ENCODE measurements at regions not wholly inside any gene's neighbourhood (a gene's known extent, or its start where the extent isn't known, plus 50 kb on each side); places are given as distances from the start of the nearest gene placed in this dataset.

- intact Hi-C loops (cut with micrococcal nuclease; ENCODE audit: unreplicated experiment) = no loop called here
- H2AFZ ChIP-seq (ENCODE audit: low read length) = no peak overlapping the region
- no peaks in the 10 kb centered on the region for H3K9me2 ChIP-seq (ENCODE audit: insufficient read depth, low read length)
- DNase-seq (ENCODE audit: low spot score) = no peak
- no peaks in the 10 kb centered on the region for H3K9me3 ChIP-seq (ENCODE audit: low read length)
- BruUV-seq (replicated peaks) = no TSS peak
- CTCF ChIA-PET (ENCODE audit: unreplicated experiment) = no interaction called here
- TF ChIP-seq EZH2phosphoT487 (IDR thresholded peaks at IDR 0.05; ENCODE audit: borderline replicate concordance, low read depth, low read length) = no peak
- no peak for TF ChIP-seq CTCF (conservative IDR thresholded peaks at IDR 0.05; ENCODE audit: low read length)
- no peak overlapping the region for H3K4me2 ChIP-seq (ENCODE audit: low read length)
- H3K79me2 ChIP-seq (ENCODE audit: insufficient read depth, low read depth, low read length) = no peaks in the 10 kb centered on the region
- POLR2A ChIA-PET = interaction anchor here (0.7 kb wide), 1 partner anchor 100 kb away, joined by 3 read pairs; no protein-coding TSS in a partner anchor
- H3K36me3 ChIP-seq (ENCODE audit: insufficient read depth, low read length) = no peaks in the 10 kb centered on the region
- H3K4me3 ChIP-seq (ENCODE audit: low read depth, low read length, poor library complexity, severe bottlenecking) = no peak overlapping the region
- H3K4me1 ChIP-seq (ENCODE audit: insufficient read depth, low read length, poor library complexity, severe bottlenecking) = no peaks in the 10 kb centered on the region
- no peak overlapping the region for H3K27ac ChIP-seq (ENCODE audit: low read depth, low read length, poor library complexity, severe bottlenecking)
- no peaks in the 10 kb centered on the region for H4K20me1 ChIP-seq (ENCODE audit: insufficient read depth, low read length)
These were observed 541.1 kb downstream of the NR2F1-AS1 start for GRCh38 chr5:93039888-93040287.

DNA sequence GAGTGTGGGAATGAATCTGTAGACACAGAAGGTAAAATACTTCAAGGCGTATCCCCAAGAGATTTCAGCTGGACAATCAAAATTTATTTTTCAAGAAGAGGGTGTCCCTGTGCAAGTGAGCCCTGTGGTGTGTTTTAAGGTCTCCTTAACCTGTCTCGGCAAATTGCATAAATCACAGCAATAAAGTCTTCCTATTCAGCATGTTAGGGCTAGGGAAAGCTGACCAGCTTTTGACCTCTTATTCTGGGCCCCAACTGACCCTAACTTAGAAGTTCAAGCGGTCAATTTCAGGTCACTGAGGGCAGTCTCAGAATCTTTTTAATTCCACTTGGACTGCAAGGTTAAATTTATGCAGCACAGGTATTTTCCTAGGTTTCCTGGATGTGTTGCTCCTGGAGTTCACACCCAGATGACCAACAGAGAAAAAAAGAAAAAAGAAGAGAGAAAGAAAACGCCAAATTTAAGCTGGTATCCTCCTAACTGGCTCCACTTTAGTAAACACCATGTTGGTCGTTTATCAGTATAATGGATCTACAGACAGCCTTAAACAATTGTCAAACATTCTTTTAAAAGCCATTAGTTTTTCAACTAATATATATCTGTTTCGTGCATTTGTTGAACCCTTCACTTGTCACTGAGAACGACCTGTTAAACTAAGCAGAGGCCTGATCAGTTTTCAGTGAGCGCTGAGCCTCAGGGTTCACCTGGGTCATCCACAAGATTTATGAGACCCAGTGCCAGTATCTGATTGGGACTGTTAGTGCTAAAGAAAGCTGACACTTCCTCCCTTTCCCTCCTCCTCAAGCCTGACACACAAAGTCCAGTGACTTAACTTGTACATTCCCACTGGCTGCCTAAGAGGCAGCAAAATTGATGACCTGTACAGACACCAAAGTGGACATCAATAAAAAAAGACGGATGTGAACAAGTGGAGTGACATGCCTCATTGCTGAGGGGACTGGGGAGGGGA, 546.1 kb downstream of the NR2F1-AS1 start:
- no peak for TF ChIP-seq EZH2phosphoT487 (IDR thresholded peaks at IDR 0.05; ENCODE audit: borderline replicate concordance, low read depth, low read length)
- no peak for TF ChIP-seq CTCF (conservative IDR thresholded peaks at IDR 0.05; ENCODE audit: low read length)
- ChIA-PET CTCF (ENCODE audit: unreplicated experiment) (no interaction called here), POLR2A (interaction anchor here (0.6 kb wide), 1 partner anchor 17 kb away, joined by 5 read pairs; no protein-coding TSS in a partner anchor)
- Histone ChIP-seq H3K9me2 (ENCODE audit: insufficient read depth, low read length) (no peaks in the 10 kb centered on the region), H3K4me3 (ENCODE audit: low read depth, low read length, poor library complexity, severe bottlenecking) (no peak overlapping the region), H3K27ac (ENCODE audit: low read depth, low read length, poor library complexity, severe bottlenecking) (no peak overlapping the region), H3K79me2 (ENCODE audit: insufficient read depth, low read depth, low read length) (no peaks in the 10 kb centered on the region), H3K36me3 (ENCODE audit: insufficient read depth, low read length) (no peaks in the 10 kb centered on the region), H3K4me1 (ENCODE audit: insufficient read depth, low read length, poor library complexity, severe bottlenecking) (no peaks in the 10 kb centered on the region), H2AFZ (ENCODE audit: low read length) (no peak overlapping the region), H3K4me2 (ENCODE audit: low read length) (no peak overlapping the region), H3K9me3 (ENCODE audit: low read length) (no peaks in the 10 kb centered on the region), H4K20me1 (ENCODE audit: insufficient read depth, low read length) (no peaks in the 10 kb centered on the region)
- no peak for DNase-seq (ENCODE audit: low spot score)
- BruUV-seq (replicated peaks) = no TSS peak
- intact Hi-C loops (cut with micrococcal nuclease; ENCODE audit: unreplicated experiment) = no loop called here

All from OCI-LY7 (cell line).